GM19035 (cell line): ENCODE measurements at regions not wholly inside any gene's neighbourhood (a gene's known extent, or its start where the extent isn't known, plus 50 kb on each side); places are given as distances from the start of the nearest gene placed in this dataset.
"Not testable (repeated sequence)": the region's sequence is repeated elsewhere in the genome, so short reads cannot be mapped to it uniquely, and the experiment has no call there.

ENCODE experiments used
- ATAC-seq: cut with Tn5 transposase; IDR thresholded peaks from one replicate; pipeline ENCODE4 v1.9.1; 2021; ENCODE audit not compliant: unreplicated experiment

DNA sequence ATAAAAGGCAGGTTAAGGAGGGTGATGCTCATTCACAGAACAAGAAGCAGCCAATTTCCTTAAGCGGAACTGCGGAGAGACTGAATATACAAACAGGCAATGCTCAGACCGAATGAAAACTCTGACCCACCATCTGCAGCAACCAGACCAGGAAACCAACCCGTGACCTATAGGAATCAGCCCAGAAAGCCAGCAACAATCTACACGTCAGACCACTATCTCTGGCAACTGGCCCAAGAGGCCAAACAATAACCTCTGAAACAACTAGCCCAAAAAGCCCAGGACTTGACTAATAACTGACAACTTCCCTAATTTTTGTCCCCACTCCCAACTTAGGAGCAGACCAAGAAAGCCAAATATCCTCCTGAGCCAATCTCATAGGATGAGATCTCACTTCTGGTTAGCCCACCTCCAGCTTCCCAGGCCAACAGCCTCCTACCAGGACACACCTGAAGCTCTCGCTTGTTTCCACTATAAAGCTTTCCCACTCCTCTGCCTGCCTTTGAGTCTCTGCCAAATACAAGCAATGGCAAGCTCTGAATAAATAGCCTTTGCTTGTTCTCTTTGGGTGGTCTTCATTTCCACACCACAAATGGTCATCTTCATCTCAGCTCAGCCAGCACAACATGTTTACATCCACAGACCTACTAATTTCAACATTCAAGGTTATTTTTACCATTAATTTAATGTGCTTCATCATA lies 168.5 kb downstream of the HSD17B3 start:
- no peak for ATAC-seq

DNA sequence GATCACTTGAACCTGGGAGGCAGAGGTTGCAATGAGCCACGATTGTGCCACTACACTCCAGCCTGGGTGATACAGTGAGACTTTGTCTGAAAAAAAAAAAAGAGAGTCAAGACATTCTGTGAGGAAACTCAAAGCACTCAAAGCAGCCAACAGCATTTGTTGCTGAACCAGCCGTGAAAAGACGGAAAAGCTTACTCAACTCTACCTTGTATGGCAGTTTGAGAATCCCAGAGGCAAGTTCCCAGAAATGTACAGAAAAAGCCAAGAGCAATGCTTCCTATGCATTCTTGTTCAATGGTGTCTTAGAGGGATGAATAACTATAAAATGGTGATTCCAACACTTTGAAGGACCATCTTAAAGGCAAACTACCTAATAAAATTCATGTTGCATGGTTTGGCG lies 170.2 kb downstream of the HSD17B3 start:
- ATAC-seq, result no peak

DNA sequence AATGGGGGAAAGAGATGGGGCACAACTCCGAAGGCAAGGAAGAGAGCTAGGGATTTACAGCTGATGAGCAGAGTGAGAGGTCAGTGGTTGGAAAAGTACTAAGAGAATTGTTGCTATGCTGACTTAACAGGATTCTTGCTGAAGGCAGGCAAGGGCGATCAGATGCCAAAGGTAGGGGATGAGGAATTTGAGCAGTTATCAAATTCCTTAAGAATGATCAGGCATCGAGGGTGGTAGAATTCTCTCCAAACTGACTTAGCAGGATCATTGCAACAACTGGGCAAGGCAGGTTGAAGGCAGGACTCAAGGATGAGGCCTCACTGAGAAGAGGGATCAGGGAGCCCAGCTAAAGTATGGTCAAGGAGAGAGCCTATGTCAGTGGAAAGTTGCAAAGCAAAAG lies 171.0 kb downstream of the HSD17B3 start:
- ATAC-seq, result no peak

DNA sequence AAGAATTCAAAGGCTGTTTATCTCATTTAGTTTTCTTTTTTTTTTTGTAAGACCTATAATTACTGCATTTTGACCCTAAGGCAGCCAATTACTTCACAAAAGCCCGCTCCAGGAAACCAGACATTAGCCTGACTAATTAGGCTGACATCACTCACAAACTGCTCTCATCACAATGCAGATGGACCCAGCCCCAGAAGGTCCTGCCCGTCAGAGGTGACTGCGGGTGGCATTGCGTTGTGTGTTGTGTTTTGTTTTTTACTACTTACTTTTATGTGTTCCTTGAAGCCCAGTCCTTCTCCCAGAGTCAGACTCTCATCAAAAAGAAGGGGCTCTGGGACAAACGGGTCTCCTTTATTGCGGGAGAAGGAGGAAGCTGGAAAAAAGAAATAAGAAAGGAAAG lies 172.2 kb downstream of the HSD17B3 start:
- ATAC-seq, result no peak

DNA sequence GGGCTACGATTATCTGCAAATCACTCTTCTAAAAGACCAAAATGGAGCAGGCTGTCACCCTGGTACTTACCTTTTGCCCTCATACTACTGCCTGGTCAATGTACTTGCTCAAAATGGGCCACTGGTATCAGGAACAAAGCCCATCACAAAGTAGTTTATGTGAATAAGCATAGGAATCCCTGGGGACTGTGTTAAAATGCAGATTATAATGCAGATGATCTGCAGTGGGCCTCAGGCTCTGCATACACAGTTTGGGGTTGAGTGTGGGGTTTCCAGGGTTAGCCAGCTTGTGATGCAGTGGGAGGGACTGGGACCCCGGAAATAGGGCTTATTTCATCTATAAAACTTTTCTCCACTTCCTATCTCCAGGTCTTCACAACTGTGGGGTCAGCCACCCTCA lies 173.1 kb downstream of the HSD17B3 start:
- ATAC-seq, result no peak

DNA sequence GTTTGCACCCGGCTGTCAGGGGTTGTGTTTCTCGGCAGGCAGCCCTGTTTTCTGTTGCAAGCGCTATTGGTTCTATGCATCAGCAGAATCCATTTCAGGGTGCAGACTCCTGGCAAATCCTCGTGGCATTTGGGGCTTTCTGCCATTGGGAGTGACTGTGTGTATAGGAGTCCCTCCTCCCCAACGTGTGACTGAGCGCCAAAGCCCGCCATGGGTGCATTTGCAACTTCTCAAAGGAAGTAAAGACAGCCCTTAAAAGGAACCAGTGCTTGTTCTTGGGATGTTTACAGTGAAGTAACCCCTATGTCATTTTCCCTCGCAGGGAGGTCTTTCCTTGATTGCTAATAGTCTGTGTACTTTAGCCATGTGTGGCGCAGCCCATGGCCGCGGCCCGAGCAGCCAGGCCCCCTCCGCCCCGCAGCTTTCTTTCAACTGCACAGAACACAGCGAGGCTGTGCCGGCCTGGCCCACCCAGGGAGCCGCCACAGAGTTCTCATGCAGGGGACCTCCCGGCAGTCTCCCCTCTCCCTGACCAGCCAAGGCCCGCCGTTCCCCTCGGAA lies 175.6 kb downstream of the HSD17B3 start:
- ATAC-seq, result no peak

DNA sequence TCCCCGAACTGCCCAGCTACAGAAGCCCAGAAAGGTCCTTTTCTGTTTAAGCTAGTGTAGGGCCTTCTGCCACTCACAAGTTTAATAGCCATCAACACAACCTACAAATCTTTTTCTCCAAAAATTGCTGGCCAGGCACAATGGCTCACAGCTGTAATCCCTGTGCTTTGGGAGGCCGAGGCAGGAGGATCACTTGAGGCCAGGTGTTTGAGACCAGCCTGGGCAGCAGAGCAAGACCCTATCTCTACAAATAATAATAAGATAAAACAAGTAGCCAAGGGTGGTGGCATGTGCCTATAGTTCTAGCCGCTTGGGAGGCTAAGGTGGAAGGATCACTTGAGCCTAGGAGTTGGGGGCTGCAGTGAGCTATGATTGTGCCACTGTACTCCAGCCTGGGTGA lies 176.4 kb downstream of the HSD17B3 start:
- no peak for ATAC-seq

DNA sequence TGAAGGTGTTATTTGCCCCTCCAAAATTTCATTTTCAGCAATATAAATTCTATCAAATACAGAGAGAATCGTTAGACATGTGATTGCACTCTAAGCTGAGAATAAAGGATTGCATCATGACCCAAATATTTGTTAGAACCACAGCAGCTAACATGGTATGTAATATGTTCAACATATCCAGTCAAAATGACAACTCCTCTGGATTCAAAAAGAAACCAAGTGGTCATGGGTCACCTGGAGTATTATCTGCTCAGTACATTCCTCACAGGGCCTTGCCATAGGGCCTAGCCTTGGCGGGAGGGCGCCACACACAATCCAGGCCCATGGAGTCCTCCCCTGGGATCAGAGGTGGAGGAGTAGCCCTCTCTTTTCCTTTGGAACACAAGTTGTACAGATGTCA lies 179.2 kb downstream of the HSD17B3 start:
- no peak for ATAC-seq

DNA sequence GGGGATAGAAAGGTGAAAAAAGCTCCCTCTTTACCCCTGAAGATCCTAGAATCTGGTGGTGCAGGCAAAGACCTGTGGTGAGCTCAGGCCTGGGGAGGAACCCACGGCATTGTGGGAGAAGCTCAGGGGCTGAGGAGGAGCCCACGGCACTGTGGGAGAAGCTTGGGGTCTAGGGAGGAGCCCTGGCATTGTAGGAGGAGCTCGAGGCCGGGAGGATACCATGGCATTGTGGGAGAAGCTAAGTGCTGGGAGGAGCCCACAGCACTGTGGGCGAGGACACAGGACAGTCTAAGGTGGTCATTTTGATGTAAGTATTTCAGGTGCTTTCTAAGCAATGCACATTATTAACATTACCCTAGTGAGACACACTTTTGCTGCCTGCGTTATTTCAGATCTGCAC lies 179.7 kb downstream of the HSD17B3 start:
- ATAC-seq, result no peak

DNA sequence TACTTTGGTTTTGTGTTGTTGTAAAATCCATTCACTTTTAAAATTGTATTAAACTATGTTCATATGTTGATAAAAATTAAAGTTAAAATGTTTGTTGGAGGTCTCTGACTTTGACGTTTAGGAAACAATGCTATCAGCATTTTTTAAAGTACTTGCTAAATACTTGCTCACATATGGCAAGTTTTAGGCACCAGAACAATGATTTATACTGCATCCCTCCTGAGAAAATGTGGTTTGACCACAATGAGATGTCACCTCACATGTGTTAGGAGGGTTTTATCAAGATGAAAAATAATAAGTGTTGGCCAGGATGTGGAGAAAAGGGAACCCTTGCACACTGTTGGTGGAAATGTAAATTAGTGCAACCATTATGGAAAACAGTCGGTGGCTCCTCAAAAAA lies 180.8 kb downstream of the HSD17B3 start:
- no peak for ATAC-seq

DNA sequence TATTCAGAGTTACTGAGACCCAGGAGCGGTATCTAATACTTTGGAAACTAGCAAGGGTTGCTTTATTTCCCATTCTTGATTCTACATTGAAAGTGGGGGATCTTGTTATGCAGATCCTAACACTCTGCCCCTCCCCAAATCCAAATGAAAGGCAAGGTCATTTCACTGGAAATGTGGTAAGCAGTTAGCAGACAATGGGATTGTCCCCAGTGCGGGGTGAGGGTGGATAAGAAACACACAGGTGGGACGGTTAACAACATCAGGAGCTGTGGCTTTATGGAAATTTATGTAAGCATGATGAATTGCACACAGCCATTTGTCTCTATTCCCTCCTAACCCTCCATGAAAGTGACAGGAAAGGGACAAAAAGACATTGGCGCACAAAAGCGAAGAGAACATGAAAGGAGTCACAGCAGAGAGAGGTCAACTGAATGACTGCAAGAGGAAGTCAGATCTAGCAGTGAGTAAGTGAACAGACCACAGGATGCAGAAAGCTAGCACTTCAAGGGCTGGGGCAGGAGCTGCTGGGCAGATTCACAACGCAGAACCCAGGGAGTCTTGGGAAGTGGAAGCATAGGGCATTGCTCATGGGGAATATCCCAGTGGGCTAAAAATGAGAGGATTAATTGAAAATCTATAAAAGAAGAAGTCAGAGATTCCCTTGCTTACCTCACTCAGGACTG lies 184.4 kb downstream of the HSD17B3 start:
- ATAC-seq, result no peak

DNA sequence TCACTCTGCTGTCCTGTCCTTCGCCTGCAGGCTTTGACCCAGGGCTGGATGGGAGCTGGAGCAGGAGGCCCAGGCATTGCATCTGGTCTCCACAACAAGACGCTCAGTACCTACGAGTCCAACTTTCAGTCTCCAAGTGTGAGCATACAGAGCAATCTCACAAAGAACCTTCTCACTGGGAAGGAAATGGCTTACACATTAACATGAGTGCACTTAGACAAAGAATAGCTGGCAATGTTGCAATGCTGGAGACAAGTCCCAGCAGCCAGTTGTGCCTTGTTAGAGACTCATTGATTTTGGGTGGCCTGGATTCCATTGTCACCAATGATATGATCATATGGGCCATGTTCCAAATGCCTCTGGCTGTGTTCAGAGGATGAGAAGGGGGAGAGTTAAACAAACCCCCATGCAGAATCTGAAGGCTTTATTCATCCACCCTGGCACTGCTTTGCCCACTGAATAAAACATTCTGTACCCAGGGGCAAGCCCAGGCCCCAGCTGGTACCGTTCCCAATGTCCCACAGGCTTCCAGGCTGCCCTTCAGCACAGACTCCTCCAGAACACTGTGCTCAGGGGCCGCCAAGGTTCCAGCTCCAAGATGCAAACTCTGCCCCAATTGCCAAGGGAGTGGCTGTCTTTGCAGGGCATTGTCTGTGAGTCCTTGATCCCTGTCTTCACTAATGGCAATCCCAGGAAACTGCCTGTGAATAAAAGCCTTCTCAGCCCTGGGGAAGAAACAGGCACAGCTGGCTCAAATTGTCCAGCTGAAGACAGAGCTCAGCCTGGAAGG lies 185.5 kb downstream of the HSD17B3 start:
- no peak for ATAC-seq

DNA sequence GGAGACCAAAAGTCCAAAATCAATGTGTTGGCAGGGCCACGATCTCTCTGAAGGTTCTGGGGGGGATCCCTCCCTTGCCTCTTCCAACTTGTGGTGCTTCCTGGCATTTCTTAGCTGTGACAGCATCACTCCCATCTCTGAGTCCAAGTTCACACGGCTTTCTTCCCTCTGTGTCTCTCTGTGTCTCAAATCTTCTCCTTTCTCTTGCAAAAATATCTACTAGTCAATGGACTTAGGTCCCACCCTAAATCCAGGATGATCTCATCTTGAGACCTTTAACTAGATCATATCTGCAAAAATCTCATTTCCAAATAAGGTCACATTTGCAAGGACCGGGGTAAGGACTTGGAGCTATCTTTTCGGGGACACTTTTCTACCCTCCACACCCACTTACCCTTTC lies 186.1 kb downstream of the HSD17B3 start:
- no peak for ATAC-seq

DNA sequence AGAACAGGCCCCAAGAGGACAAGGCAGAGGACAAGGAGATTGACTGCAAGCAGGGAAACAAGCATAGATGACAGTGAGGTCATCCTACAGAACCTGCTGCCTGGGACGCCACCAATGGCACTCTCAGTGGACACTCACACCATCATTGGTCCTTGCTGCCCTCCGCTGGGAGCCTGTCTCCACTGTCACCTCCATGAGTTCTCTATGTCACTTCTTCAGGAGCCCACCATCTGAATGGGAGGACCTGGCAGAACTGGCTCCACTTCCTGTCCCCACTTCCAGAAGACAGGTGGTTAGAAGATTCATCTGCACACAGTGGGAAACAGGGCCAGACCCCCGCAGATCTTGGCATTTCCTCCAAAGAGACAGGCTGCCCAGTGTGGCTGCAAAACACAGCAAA lies 188.9 kb downstream of the HSD17B3 start:
- ATAC-seq, result no peak

DNA sequence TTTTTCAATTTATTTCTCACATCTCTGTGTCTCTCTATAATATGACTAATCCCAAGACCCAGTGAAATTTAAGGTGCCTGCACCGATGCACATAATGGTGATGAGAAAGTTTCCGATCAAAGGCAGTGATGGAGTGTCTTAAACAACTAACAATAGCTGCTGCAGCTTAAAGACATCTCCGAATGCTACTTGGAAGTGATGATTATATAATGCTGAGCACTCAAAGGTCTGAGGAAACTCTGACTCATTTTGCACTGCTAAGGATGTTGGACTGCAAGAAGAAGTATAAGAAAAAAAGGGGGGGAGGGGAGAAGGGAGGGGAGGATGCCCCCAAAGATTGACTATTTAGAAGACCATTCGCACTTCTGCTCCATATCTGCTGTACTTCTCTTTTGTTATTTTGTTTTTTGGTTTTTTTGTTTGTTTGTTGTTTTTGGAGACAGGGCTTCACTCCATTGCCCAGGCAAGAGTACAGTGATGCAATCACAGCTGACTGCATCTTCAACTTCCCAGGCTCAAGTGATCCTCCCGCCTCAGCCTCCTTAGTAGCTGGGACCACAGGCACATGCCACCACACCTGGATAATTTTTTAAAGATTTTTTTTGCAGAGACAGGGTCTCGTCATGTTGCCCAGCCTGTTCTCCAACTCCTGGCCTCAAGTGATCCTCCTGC lies 192.2 kb downstream of the HSD17B3 start:
- ATAC-seq, result no peak

DNA sequence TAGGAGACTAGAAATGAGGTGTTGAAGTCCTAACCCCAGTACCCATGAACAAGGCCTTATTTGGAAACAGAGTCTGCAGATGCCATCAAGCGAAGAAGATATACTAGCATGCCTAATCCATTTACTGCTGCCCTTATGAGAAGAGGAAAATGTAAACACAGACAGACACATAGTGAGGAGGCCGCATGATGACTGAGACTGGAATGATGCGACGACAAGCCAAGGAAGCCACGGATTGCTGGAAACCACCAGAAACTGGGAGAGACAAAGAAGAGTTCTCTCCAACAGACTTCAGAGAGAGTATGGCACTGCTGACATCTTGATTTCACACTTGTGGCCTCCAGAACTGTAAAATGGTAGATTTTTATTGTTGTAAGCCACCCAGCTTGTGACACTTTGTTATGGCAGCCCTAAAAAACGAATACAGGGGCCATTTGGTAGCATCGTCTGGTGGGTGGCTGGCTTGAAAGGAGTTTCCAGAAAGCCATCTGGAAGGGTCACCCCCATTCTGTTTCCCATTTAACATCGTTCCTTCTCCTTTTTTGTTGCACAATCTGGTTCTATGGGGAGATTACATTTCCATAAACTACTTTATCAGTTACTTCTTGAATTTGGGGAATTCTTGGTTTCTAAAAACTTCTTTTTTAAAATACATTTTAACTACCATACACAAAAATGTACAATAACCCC lies 193.1 kb downstream of the HSD17B3 start:
- no peak for ATAC-seq

DNA sequence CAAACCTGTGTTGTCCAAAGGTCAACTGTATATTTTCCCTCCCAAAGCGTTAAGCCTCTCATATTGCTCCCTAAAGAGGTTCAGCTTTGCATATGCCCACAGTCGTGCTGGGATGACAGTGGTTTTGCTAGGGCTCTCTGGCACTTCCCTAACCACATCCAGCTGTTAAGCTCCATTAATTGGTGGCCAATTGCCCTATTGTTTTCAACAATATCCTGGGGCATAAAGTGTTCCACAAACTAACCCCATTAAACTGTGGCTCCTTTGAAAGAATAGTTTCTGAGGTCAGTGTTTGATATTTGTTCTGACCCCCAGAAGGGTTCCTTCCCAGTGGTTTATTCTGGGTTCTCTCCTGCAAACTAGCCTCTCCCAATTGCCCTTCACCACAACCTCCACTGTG lies 194.5 kb downstream of the HSD17B3 start:
- ATAC-seq, result no peak

DNA sequence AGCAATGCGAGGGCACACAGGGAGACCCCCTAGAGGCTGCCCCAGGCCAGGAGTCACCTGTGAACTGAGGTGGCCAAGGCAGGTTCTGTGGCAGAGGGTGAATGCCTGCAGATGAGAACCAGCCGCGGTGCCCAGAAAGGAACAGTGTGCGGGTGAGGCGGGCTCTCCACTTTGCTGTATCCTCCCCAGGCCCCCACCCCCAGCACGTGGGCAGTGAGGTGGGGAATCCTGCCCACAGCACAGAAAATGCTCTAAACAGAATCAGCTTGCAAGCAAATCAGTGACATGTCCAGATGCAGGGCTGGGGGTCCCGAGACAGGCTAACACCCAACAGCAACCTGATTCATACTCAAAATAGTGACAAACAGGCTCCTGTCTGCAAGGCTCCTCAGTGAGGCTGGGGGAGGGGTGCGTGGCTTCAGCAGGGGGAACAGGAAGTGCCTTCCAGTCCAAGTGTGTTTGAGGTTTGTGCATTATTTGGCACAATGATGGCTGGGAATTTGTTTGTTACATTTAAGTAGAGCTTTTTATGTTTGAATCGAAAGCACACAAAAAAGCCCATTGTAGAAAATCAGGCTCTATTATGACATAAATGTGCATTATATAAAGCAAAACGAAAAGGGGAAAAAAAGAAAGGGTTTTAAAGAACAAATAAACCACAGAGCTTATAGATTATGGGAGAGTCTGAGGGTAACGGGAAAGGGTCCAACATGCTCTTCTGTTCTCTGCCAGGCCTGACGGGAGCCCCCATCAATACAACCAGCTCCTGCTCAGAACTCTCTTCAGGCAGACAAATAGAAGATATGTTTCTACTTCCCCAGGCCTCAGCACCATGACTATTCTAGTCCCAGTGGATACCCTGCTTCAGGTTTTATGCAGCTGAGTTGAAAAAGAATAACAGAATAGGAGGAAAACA lies 201.3 kb downstream of the HSD17B3 start:
- ATAC-seq, result no peak

DNA sequence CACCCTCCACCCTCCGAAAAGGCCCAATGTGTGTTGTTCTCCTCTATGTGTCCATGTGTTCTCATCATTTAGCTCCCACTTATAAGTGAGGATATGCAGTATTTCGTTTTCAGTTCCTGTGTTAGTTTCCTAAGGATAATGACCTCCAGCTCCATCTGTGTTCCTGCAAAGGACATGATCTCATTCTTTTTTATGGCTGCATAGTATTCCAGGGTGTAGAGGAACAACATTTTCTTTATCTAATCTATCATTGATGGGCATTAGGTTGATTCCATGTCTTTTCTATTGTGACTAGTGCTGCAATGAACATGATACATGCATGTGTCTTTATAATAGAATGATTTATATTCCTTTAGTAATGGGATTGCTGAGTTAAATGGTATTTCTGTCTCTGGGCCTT lies 211.3 kb downstream of the HSD17B3 start:
- ATAC-seq, result not testable (repeated sequence)
